Memory B cell (primary cell): ENCODE measurements at regions not wholly inside any gene's neighbourhood (a gene's known extent, or its start where the extent isn't known, plus 50 kb on each side); places are given as distances from the start of the nearest gene placed in this dataset.

Experiments used
- ATAC-seq: fragments of 150-1000 bp; cut with Tn5 transposase; 2 replicates; pipeline ENCODE4 v1.10.0; 2021; ENCODE audit warnings: low read depth, mild to moderate bottlenecking, moderate library complexity
- DNase-seq, 2 donors: peaks; one replicate each; pipeline ENCODE4 v3.0.0; 2022; ENCODE audit warnings: low spot score in 2 of 2
- H3K27ac Mint-ChIP-seq: one replicate; pipeline ENCODE4 v1.8.0; 2022; ENCODE audit warnings: mild to moderate bottlenecking, moderate library complexity, mixed read lengths
- H3K27me3 Mint-ChIP-seq: one replicate; pipeline ENCODE4 v1.8.0; 2022; ENCODE audit warnings: mixed read lengths
- H3K36me3 Mint-ChIP-seq: one replicate; pipeline ENCODE4 v1.8.0; 2022; ENCODE audit warnings: mild to moderate bottlenecking, mixed read lengths
- H3K4me1 Mint-ChIP-seq: one replicate; pipeline ENCODE4 v1.8.0; 2022; ENCODE audit warnings: mixed read lengths
- H3K4me3 Mint-ChIP-seq: one replicate; pipeline ENCODE4 v1.8.0; 2022; ENCODE audit warnings: mild to moderate bottlenecking, moderate library complexity, mixed read lengths
- H3K9me3 Mint-ChIP-seq: one replicate; pipeline ENCODE4 v1.8.0; 2022; ENCODE audit warnings: mixed read lengths

- peaks cover 11% of the 10 kb centered on the region for H3K9me3 Mint-ChIP-seq
- no peak overlapping the region for H3K4me3 Mint-ChIP-seq
- DNase-seq, result no peak
- H3K4me1 Mint-ChIP-seq, result no peaks in the 10 kb centered on the region
- H3K27me3 Mint-ChIP-seq, result peaks cover 9% of the 10 kb centered on the region
- H3K27ac Mint-ChIP-seq, result no peak overlapping the region
- H3K36me3 Mint-ChIP-seq, result no peaks in the 10 kb centered on the region
- no peak for ATAC-seq
Observed at GRCh38 chr2:71906357-71906973, 241.2 kb downstream of the CYP26B1 start.

GRCh38 chr2:71905205-71905604, 242.5 kb downstream of the CYP26B1 start:
- Mint-ChIP-seq H3K36me3 (no peaks in the 10 kb centered on the region), H3K9me3 (peaks cover 6% of the 10 kb centered on the region), H3K27me3 (peaks cover 11% of the 10 kb centered on the region), H3K27ac (no peak overlapping the region), H3K4me1 (no peaks in the 10 kb centered on the region), H3K4me3 (no peak overlapping the region)
- DNase-seq, result no peak
- ATAC-seq, result no peak

- no peaks in the 10 kb centered on the region for H3K9me3 Mint-ChIP-seq
- peaks cover 12% of the 10 kb centered on the region for H3K27me3 Mint-ChIP-seq
- H3K36me3 Mint-ChIP-seq, result no peaks in the 10 kb centered on the region
- ATAC-seq (no peak), DNase-seq (no peak)
- H3K27ac Mint-ChIP-seq, result no peak overlapping the region
- H3K4me3 Mint-ChIP-seq, result no peak overlapping the region
- H3K4me1 Mint-ChIP-seq, result no peaks in the 10 kb centered on the region
Observed at GRCh38 chr2:71903841-71904240, 243.8 kb downstream of the CYP26B1 start.

- peaks cover 9% of the 10 kb centered on the region for H3K27me3 Mint-ChIP-seq
- H3K4me3 Mint-ChIP-seq, result no peak overlapping the region
- no peaks in the 10 kb centered on the region for H3K36me3 Mint-ChIP-seq
- H3K4me1 Mint-ChIP-seq, result no peaks in the 10 kb centered on the region
- H3K27ac Mint-ChIP-seq, result no peak overlapping the region
- H3K9me3 Mint-ChIP-seq, result no peaks in the 10 kb centered on the region
- no peak for ATAC-seq
- DNase-seq, result no peak
Observed at GRCh38 chr2:71901466-71901865, 246.2 kb downstream of the CYP26B1 start.

- ATAC-seq (no peak), DNase-seq (no peak)
- Mint-ChIP-seq H3K9me3 (no peaks in the 10 kb centered on the region), H3K4me1 (no peaks in the 10 kb centered on the region), H3K27ac (no peak overlapping the region), H3K4me3 (no peak overlapping the region), H3K36me3 (no peaks in the 10 kb centered on the region), H3K27me3 (peaks cover 4% of the 10 kb centered on the region)
Observed at GRCh38 chr2:71898851-71899681, 248.6 kb downstream of the CYP26B1 start.

- Mint-ChIP-seq H3K27me3 (peaks cover 4% of the 10 kb centered on the region), H3K36me3 (no peaks in the 10 kb centered on the region), H3K4me1 (no peaks in the 10 kb centered on the region), H3K27ac (no peak overlapping the region), H3K4me3 (no peak overlapping the region), H3K9me3 (no peaks in the 10 kb centered on the region)
- DNase-seq, result no peak
- no peak for ATAC-seq
Observed at GRCh38 chr2:71898375-71898774, 249.3 kb downstream of the CYP26B1 start.

GRCh38 chr2:71897836-71898235, 249.8 kb downstream of the CYP26B1 start:
- H3K36me3 Mint-ChIP-seq, result no peaks in the 10 kb centered on the region
- no peak for ATAC-seq
- no peak for DNase-seq
- H3K4me3 Mint-ChIP-seq, result no peak overlapping the region
- no peak overlapping the region for H3K27ac Mint-ChIP-seq
- no peaks in the 10 kb centered on the region for H3K4me1 Mint-ChIP-seq
- peaks cover 6% of the 10 kb centered on the region for H3K27me3 Mint-ChIP-seq
- no peaks in the 10 kb centered on the region for H3K9me3 Mint-ChIP-seq

- no peaks in the 10 kb centered on the region for H3K4me1 Mint-ChIP-seq
- H3K9me3 Mint-ChIP-seq, result no peaks in the 10 kb centered on the region
- no peak overlapping the region for H3K27ac Mint-ChIP-seq
- H3K4me3 Mint-ChIP-seq, result no peak overlapping the region
- peaks cover 6% of the 10 kb centered on the region for H3K27me3 Mint-ChIP-seq
- ATAC-seq, result no peak
- H3K36me3 Mint-ChIP-seq, result no peaks in the 10 kb centered on the region
- no peak for DNase-seq
Observed at GRCh38 chr2:71897137-71897480, 250.6 kb downstream of the CYP26B1 start.

GRCh38 chr2:71896385-71897136, 251.1 kb downstream of the CYP26B1 start:
- no peaks in the 10 kb centered on the region for H3K9me3 Mint-ChIP-seq
- peaks cover 4% of the 10 kb centered on the region for H3K27me3 Mint-ChIP-seq
- no peak overlapping the region for H3K4me3 Mint-ChIP-seq
- no peak overlapping the region for H3K27ac Mint-ChIP-seq
- H3K4me1 Mint-ChIP-seq, result no peaks in the 10 kb centered on the region
- DNase-seq (no peak), ATAC-seq (no peak)
- H3K36me3 Mint-ChIP-seq, result no peaks in the 10 kb centered on the region

- H3K36me3 Mint-ChIP-seq, result no peaks in the 10 kb centered on the region
- no peak overlapping the region for H3K27ac Mint-ChIP-seq
- peaks cover 4% of the 10 kb centered on the region for H3K27me3 Mint-ChIP-seq
- ATAC-seq (no peak), DNase-seq (no peak)
- H3K9me3 Mint-ChIP-seq, result no peaks in the 10 kb centered on the region
- H3K4me3 Mint-ChIP-seq, result no peak overlapping the region
- no peaks in the 10 kb centered on the region for H3K4me1 Mint-ChIP-seq
Observed at GRCh38 chr2:71895320-71896161, 252.1 kb downstream of the CYP26B1 start.

GRCh38 chr2:71894261-71894660, 253.4 kb downstream of the CYP26B1 start:
- no peak overlapping the region for H3K27ac Mint-ChIP-seq
- no peaks in the 10 kb centered on the region for H3K36me3 Mint-ChIP-seq
- ATAC-seq, result no peak
- H3K9me3 Mint-ChIP-seq, result no peaks in the 10 kb centered on the region
- DNase-seq, result no peak
- H3K4me3 Mint-ChIP-seq, result no peak overlapping the region
- no peaks in the 10 kb centered on the region for H3K4me1 Mint-ChIP-seq
- peaks cover 1% of the 10 kb centered on the region for H3K27me3 Mint-ChIP-seq

- Mint-ChIP-seq H3K27me3 (peaks cover 1% of the 10 kb centered on the region), H3K4me3 (no peak overlapping the region), H3K27ac (no peak overlapping the region), H3K4me1 (no peaks in the 10 kb centered on the region), H3K9me3 (no peaks in the 10 kb centered on the region), H3K36me3 (no peaks in the 10 kb centered on the region)
- ATAC-seq (no peak), DNase-seq (no peak)
Observed at GRCh38 chr2:71893646-71894045, 254.0 kb downstream of the CYP26B1 start.

GRCh38 chr2:71892896-71893295, 254.8 kb downstream of the CYP26B1 start:
- Mint-ChIP-seq H3K27ac (no peak overlapping the region), H3K4me1 (no peaks in the 10 kb centered on the region), H3K4me3 (no peak overlapping the region), H3K9me3 (no peaks in the 10 kb centered on the region), H3K27me3 (peaks cover 1% of the 10 kb centered on the region), H3K36me3 (no peaks in the 10 kb centered on the region)
- ATAC-seq (no peak), DNase-seq (no peak)

- Mint-ChIP-seq H3K9me3 (no peaks in the 10 kb centered on the region), H3K4me3 (no peak overlapping the region), H3K27me3 (peaks cover 1% of the 10 kb centered on the region), H3K36me3 (no peaks in the 10 kb centered on the region), H3K4me1 (no peaks in the 10 kb centered on the region), H3K27ac (no peak overlapping the region)
- ATAC-seq, result no peak
- DNase-seq, result no peak
Observed at GRCh38 chr2:71892423-71892730, 255.3 kb downstream of the CYP26B1 start.
